WTC11 (cell line): ENCODE measurements at regions not wholly inside any gene's neighbourhood (a gene's known extent, or its start where the extent isn't known, plus 50 kb on each side); places are given as distances from the start of the nearest gene placed in this dataset.

Experiments used
- ATAC-seq: fragments of 200-7000 bp; cut with Tn5 transposase; 2 replicates; pipeline ENCODE4 v1.10.0; 2021; ENCODE audit warnings: mild to moderate bottlenecking, moderate library complexity
- CTCF ChIA-PET: fragments of 300-600 bp; sonication (Branson Sonifier 250); formaldehyde crosslinking; loops from one replicate; lab custom pipeline; 2021; ENCODE audit warnings: antibody characterized with exemption; lab: Charles Lee
- POLR2A ChIA-PET: fragments of 350-600 bp; sonication (Branson Sonifier 250); formaldehyde crosslinking; loops from one replicate; lab custom pipeline; 2021; ENCODE audit warnings: antibody characterized with exemption; lab: Charles Lee
- DNase-seq: peaks from one replicate; pipeline ENCODE4 v3.0.0; 2021; ENCODE audit warnings: low spot score
- H3K27ac Mint-ChIP-seq: 2 replicates; pipeline ENCODE4 v1.8.0; 2021; ENCODE audit warnings: mixed read lengths
- H3K27me3 Mint-ChIP-seq: 2 replicates; pipeline ENCODE4 v1.8.0; 2021; ENCODE audit warnings: low read depth, mild to moderate bottlenecking, moderate library complexity, mixed read lengths
- H3K36me3 Mint-ChIP-seq: 2 replicates; pipeline ENCODE4 v1.8.0; 2021; ENCODE audit warnings: mixed read lengths
- H3K4me1 Mint-ChIP-seq: 2 replicates; pipeline ENCODE4 v1.8.0; 2022; ENCODE audit warnings: mixed read lengths
- H3K4me3 Mint-ChIP-seq: 2 replicates; pipeline ENCODE4 v1.8.0; 2021; ENCODE audit warnings: mild to moderate bottlenecking, moderate library complexity, mixed read lengths
- H3K9me3 Mint-ChIP-seq: 2 replicates; pipeline ENCODE4 v1.8.0; 2021; ENCODE audit warnings: mixed read lengths
- ATF1 ChIP-seq: sonication (generic); formaldehyde crosslinking; IDR thresholded peaks from 2 replicates; pipeline ENCODE4 v1.8.1; 2023; ENCODE audit warnings: mild to moderate bottlenecking, moderate library complexity, missing genetic modification reagents
- EMX1 ChIP-seq: fragments of 250-450 bp; sonication (Bioruptor Pico); IDR thresholded peaks from 2 replicates; pipeline ENCODE4 v1.8.0; 2021; ENCODE audit warnings: mild to moderate bottlenecking
- FOXP1 ChIP-seq: sonication (generic); formaldehyde crosslinking; IDR thresholded peaks from 2 replicates; pipeline ENCODE4 v1.8.0; 2022; ENCODE audit warnings: missing genetic modification reagents, mild to moderate bottlenecking, moderate library complexity, borderline replicate concordance
- GABPB1 ChIP-seq: sonication (generic); formaldehyde crosslinking; IDR thresholded peaks from 2 replicates; pipeline ENCODE4 v1.8.1; 2023; ENCODE audit warnings: mild to moderate bottlenecking, missing genetic modification reagents
- NFYB ChIP-seq: sonication (generic); formaldehyde crosslinking; conservative IDR thresholded peaks from 2 replicates; pipeline ENCODE4 v1.8.0; 2022; ENCODE audit warnings: low read depth, missing genetic modification reagents
- OVOL2 ChIP-seq: fragments of 250-450 bp; sonication (Bioruptor Pico); IDR thresholded peaks from 2 replicates; pipeline ENCODE4 v1.9.0; 2021; ENCODE audit warnings: mild to moderate bottlenecking, borderline replicate concordance
- RELA ChIP-seq: sonication (generic); formaldehyde crosslinking; IDR thresholded peaks from 2 replicates; pipeline ENCODE4 v1.8.1; 2022; ENCODE audit warnings: missing genetic modification reagents, mild to moderate bottlenecking, borderline replicate concordance
- SP1 ChIP-seq: sonication (generic); formaldehyde crosslinking; conservative IDR thresholded peaks from 2 replicates; pipeline ENCODE4 v1.8.1; 2022; ENCODE audit warnings: missing genetic modification reagents
- ZBTB21 ChIP-seq: sonication (generic); formaldehyde crosslinking; IDR thresholded peaks from 2 replicates; pipeline ENCODE4 v1.8.1; 2023; ENCODE audit warnings: mild to moderate bottlenecking, missing genetic modification reagents, borderline replicate concordance
- TF ChIP-seq, protein P1 (sequence below): sonication (generic); formaldehyde crosslinking; IDR thresholded peaks from 2 replicates; pipeline ENCODE4 v1.8.1; 2023; ENCODE audit warnings: mild to moderate bottlenecking, missing genetic modification reagents, borderline replicate concordance
- TF ChIP-seq, protein P2 (sequence below): fragments of 250-450 bp; sonication (Bioruptor Pico); IDR thresholded peaks from 2 replicates; pipeline ENCODE4 v1.9.0; 2021; ENCODE audit warnings: moderate library complexity, mild to moderate bottlenecking, inconsistent platforms, borderline replicate concordance
- TF ChIP-seq, protein P3 (sequence below): sonication (generic); formaldehyde crosslinking; IDR thresholded peaks from 2 replicates; pipeline ENCODE4 v1.8.1; 2023; ENCODE audit warnings: mild to moderate bottlenecking, missing genetic modification reagents, moderate library complexity
- TF ChIP-seq, protein P4 (sequence below): sonication (generic); formaldehyde crosslinking; IDR thresholded peaks from 2 replicates; pipeline ENCODE4 v1.8.1; 2022; ENCODE audit warnings: low read depth, mild to moderate bottlenecking, moderate library complexity, missing genetic modification reagents, borderline replicate concordance
- TF ChIP-seq, protein P5 (sequence below): sonication (generic); formaldehyde crosslinking; IDR thresholded peaks from 2 replicates; pipeline ENCODE4 v1.8.0; 2022; ENCODE audit warnings: missing genetic modification reagents
- TF ChIP-seq, protein P6 (sequence below): fragments of 250-450 bp; sonication (Bioruptor Pico); IDR thresholded peaks from 2 replicates; pipeline ENCODE4 v1.9.0; 2021; ENCODE audit warnings: mild to moderate bottlenecking
- TF ChIP-seq, protein P7 (sequence below): sonication (generic); formaldehyde crosslinking; IDR thresholded peaks from 2 replicates; pipeline ENCODE4 v1.8.0; 2022; ENCODE audit warnings: mild to moderate bottlenecking, missing genetic modification reagents
- TF ChIP-seq, protein P8 (sequence below): sonication (generic); formaldehyde crosslinking; IDR thresholded peaks from 2 replicates; pipeline ENCODE4 v1.8.0; 2022; ENCODE audit warnings: mild to moderate bottlenecking, missing genetic modification reagents
- TF ChIP-seq, protein P9 (sequence below): sonication (generic); formaldehyde crosslinking; IDR thresholded peaks from 2 replicates; pipeline ENCODE4 v1.8.1; 2023; ENCODE audit warnings: mild to moderate bottlenecking, missing genetic modification reagents, moderate library complexity

DNA sequence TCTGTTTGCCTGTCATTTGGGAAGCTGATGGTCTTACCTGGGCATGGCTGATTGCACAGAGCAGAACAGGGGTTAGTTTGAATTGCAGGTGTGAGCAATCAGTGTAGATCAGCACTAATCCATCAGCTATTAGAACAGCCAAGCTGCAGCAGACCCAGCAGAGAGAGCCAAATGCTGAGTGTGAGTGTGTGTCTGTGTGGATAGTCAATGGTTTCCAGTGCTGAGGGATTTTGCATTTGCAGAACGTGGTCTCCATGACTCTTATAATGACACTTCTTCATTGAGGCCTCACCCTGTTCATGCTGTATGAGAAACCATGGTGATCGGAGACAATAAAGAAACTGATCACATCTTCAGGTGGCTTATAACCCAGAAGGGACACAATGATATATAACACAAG is 312.1 kb downstream of the SOX2 start:
- H3K4me3 Mint-ChIP-seq = no peak overlapping the region
- TF ChIP-seq, protein P1, sequence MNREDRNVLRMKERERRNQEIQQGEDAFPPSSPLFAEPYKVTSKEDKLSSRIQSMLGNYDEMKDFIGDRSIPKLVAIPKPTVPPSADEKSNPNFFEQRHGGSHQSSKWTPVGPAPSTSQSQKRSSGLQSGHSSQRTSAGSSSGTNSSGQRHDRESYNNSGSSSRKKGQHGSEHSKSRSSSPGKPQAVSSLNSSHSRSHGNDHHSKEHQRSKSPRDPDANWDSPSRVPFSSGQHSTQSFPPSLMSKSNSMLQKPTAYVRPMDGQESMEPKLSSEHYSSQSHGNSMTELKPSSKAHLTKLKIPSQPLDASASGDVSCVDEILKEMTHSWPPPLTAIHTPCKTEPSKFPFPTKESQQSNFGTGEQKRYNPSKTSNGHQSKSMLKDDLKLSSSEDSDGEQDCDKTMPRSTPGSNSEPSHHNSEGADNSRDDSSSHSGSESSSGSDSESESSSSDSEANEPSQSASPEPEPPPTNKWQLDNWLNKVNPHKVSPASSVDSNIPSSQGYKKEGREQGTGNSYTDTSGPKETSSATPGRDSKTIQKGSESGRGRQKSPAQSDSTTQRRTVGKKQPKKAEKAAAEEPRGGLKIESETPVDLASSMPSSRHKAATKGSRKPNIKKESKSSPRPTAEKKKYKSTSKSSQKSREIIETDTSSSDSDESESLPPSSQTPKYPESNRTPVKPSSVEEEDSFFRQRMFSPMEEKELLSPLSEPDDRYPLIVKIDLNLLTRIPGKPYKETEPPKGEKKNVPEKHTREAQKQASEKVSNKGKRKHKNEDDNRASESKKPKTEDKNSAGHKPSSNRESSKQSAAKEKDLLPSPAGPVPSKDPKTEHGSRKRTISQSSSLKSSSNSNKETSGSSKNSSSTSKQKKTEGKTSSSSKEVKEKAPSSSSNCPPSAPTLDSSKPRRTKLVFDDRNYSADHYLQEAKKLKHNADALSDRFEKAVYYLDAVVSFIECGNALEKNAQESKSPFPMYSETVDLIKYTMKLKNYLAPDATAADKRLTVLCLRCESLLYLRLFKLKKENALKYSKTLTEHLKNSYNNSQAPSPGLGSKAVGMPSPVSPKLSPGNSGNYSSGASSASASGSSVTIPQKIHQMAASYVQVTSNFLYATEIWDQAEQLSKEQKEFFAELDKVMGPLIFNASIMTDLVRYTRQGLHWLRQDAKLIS = no peak
- no peak for TF ChIP-seq OVOL2 (CRISPR knock-in tag)
- TF ChIP-seq, protein P2, sequence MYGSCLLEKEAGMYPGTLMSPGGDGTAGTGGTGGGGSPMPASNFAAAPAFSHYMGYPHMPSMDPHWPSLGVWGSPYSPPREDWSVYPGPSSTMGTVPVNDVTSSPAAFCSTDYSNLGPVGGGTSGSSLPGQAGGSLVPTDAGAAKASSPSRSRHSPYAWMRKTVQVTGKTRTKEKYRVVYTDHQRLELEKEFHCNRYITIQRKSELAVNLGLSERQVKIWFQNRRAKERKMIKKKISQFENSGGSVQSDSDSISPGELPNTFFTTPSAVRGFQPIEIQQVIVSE (CRISPR knock-in tag) = no peak
- TF ChIP-seq, protein P3, sequence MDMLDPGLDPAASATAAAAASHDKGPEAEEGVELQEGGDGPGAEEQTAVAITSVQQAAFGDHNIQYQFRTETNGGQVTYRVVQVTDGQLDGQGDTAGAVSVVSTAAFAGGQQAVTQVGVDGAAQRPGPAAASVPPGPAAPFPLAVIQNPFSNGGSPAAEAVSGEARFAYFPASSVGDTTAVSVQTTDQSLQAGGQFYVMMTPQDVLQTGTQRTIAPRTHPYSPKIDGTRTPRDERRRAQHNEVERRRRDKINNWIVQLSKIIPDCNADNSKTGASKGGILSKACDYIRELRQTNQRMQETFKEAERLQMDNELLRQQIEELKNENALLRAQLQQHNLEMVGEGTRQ = no peak
- TF ChIP-seq, protein P4, sequence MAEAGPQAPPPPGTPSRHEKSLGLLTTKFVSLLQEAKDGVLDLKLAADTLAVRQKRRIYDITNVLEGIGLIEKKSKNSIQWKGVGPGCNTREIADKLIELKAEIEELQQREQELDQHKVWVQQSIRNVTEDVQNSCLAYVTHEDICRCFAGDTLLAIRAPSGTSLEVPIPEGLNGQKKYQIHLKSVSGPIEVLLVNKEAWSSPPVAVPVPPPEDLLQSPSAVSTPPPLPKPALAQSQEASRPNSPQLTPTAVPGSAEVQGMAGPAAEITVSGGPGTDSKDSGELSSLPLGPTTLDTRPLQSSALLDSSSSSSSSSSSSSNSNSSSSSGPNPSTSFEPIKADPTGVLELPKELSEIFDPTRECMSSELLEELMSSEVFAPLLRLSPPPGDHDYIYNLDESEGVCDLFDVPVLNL (CRISPR knock-in tag) = no peak
- TF ChIP-seq GABPB1 (CRISPR knock-in tag) = no peak
- no peak for TF ChIP-seq EMX1 (CRISPR knock-in tag)
- TF ChIP-seq NFYB = no peak
- TF ChIP-seq FOXP1 (CRISPR knock-in tag) = no peak
- TF ChIP-seq, all 79 proteins: peak for 0
- ChIA-PET POLR2A (no interaction called here), CTCF (no interaction called here)
- DNase-seq (no peak), ATAC-seq (no peak)
- no peak overlapping the region for H3K27ac Mint-ChIP-seq
- peaks cover 7% of the 10 kb centered on the region for H3K4me1 Mint-ChIP-seq
- H3K36me3 Mint-ChIP-seq = no peaks in the 10 kb centered on the region
- H3K9me3 Mint-ChIP-seq = peaks cover 3% of the 10 kb centered on the region; the same call in 1 of the 2 replicates
- no peaks in the 10 kb centered on the region; the same call in 1 of the 2 replicates for H3K27me3 Mint-ChIP-seq

DNA sequence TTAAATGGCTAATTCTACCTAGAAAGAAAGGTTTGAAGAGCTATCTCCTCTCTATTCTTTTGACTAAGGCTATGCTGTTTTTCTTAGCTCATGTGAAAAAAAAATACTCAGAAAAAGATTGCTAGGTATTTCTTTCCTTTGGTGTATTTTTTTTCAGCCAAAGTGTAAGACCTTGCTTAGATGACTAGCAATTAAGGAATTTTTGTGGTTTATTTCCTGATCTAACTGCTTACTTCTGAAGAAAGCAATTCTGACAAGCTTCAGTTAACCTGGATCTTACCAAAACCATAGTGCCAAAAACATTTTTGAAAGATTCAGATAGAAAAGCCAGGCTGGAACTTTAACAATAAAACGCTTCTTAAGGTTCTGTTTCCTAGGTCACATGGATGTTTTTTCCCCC is 315.6 kb downstream of the SOX2 start:
- H3K4me1 Mint-ChIP-seq = peaks cover 7% of the 10 kb centered on the region
- no peaks in the 10 kb centered on the region for H3K36me3 Mint-ChIP-seq
- no peak overlapping the region for H3K27ac Mint-ChIP-seq
- ATAC-seq = no peak
- ChIA-PET CTCF (no interaction called here), POLR2A (no interaction called here)
- H3K27me3 Mint-ChIP-seq = no peaks in the 10 kb centered on the region
- no peak for DNase-seq
- no peak overlapping the region for H3K4me3 Mint-ChIP-seq
- H3K9me3 Mint-ChIP-seq = no peaks in the 10 kb centered on the region
- TF ChIP-seq ATF1 = no peak
- TF ChIP-seq, protein P5, sequence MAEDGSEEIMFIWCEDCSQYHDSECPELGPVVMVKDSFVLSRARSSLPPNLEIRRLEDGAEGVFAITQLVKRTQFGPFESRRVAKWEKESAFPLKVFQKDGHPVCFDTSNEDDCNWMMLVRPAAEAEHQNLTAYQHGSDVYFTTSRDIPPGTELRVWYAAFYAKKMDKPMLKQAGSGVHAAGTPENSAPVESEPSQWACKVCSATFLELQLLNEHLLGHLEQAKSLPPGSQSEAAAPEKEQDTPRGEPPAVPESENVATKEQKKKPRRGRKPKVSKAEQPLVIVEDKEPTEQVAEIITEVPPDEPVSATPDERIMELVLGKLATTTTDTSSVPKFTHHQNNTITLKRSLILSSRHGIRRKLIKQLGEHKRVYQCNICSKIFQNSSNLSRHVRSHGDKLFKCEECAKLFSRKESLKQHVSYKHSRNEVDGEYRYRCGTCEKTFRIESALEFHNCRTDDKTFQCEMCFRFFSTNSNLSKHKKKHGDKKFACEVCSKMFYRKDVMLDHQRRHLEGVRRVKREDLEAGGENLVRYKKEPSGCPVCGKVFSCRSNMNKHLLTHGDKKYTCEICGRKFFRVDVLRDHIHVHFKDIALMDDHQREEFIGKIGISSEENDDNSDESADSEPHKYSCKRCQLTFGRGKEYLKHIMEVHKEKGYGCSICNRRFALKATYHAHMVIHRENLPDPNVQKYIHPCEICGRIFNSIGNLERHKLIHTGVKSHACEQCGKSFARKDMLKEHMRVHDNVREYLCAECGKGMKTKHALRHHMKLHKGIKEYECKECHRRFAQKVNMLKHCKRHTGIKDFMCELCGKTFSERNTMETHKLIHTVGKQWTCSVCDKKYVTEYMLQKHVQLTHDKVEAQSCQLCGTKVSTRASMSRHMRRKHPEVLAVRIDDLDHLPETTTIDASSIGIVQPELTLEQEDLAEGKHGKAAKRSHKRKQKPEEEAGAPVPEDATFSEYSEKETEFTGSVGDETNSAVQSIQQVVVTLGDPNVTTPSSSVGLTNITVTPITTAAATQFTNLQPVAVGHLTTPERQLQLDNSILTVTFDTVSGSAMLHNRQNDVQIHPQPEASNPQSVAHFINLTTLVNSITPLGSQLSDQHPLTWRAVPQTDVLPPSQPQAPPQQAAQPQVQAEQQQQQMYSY (CRISPR knock-in tag) = no peak
- no peak for TF ChIP-seq EMX1 (CRISPR knock-in tag)
- no peak for TF ChIP-seq NFYB
- TF ChIP-seq, protein P6, sequence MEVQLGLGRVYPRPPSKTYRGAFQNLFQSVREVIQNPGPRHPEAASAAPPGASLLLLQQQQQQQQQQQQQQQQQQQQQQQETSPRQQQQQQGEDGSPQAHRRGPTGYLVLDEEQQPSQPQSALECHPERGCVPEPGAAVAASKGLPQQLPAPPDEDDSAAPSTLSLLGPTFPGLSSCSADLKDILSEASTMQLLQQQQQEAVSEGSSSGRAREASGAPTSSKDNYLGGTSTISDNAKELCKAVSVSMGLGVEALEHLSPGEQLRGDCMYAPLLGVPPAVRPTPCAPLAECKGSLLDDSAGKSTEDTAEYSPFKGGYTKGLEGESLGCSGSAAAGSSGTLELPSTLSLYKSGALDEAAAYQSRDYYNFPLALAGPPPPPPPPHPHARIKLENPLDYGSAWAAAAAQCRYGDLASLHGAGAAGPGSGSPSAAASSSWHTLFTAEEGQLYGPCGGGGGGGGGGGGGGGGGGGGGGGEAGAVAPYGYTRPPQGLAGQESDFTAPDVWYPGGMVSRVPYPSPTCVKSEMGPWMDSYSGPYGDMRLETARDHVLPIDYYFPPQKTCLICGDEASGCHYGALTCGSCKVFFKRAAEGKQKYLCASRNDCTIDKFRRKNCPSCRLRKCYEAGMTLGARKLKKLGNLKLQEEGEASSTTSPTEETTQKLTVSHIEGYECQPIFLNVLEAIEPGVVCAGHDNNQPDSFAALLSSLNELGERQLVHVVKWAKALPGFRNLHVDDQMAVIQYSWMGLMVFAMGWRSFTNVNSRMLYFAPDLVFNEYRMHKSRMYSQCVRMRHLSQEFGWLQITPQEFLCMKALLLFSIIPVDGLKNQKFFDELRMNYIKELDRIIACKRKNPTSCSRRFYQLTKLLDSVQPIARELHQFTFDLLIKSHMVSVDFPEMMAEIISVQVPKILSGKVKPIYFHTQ = no peak
- TF ChIP-seq, protein P7, sequence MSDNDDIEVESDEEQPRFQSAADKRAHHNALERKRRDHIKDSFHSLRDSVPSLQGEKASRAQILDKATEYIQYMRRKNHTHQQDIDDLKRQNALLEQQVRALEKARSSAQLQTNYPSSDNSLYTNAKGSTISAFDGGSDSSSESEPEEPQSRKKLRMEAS (CRISPR knock-in tag) = no peak
- no peak for TF ChIP-seq ZBTB21
- TF ChIP-seq, protein P8, sequence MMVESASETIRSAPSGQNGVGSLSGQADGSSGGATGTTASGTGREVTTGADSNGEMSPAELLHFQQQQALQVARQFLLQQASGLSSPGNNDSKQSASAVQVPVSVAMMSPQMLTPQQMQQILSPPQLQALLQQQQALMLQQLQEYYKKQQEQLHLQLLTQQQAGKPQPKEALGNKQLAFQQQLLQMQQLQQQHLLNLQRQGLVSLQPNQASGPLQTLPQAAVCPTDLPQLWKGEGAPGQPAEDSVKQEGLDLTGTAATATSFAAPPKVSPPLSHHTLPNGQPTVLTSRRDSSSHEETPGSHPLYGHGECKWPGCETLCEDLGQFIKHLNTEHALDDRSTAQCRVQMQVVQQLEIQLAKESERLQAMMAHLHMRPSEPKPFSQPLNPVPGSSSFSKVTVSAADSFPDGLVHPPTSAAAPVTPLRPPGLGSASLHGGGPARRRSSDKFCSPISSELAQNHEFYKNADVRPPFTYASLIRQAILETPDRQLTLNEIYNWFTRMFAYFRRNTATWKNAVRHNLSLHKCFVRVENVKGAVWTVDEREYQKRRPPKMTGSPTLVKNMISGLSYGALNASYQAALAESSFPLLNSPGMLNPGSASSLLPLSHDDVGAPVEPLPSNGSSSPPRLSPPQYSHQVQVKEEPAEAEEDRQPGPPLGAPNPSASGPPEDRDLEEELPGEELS (CRISPR knock-in tag) = no peak
- TF ChIP-seq RELA = no peak
- no peak for TF ChIP-seq GABPB1 (CRISPR knock-in tag)
- TF ChIP-seq, protein P9, sequence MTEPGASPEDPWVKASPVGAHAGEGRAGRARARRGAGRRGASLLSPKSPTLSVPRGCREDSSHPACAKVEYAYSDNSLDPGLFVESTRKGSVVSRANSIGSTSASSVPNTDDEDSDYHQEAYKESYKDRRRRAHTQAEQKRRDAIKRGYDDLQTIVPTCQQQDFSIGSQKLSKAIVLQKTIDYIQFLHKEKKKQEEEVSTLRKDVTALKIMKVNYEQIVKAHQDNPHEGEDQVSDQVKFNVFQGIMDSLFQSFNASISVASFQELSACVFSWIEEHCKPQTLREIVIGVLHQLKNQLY (CRISPR knock-in tag) = no peak
- no peak for TF ChIP-seq SP1 (CRISPR knock-in tag)
